Breast epithelium (tissue), 4 donors: ENCODE measurements at regions not wholly inside any gene's neighbourhood (a gene's known extent, or its start where the extent isn't known, plus 50 kb on each side); places are given as distances from the start of the nearest gene placed in this dataset.

Source experiments
- DNase-seq, 2 donors: peaks; one replicate each; pipeline ENCODE4 v3.0.0-alpha.2; 2019; ENCODE audit warnings: low spot score in 2 of 2
- H3K27ac ChIP-seq, 2 donors: fragments of 200-600 bp; sonication (generic) in 1 of 2; one replicate each; pipeline ENCODE4 v1.5.1; 2016 to 2019; ENCODE audit warnings: mild to moderate bottlenecking in 1 of 2
- H3K27me3 ChIP-seq, 2 donors: fragments of 200-600 bp; sonication (generic) in 1 of 2; one replicate each; pipeline versions ENCODE4 v1.5.1 to v1.6.0; 2017 to 2019; ENCODE audit warnings: control low read depth in 1 of 2, mild to moderate bottlenecking in 1 of 2
- H3K36me3 ChIP-seq: fragments of 200-600 bp; one replicate; pipeline ENCODE4 v1.5.1; 2019
- H3K4me1 ChIP-seq, 2 donors: fragments of 200-600 bp; sonication (generic); one replicate each; pipeline ENCODE4 v1.5.1; 2016 to 2019; ENCODE audit warnings: control low read depth in 1 of 2
- H3K4me3 ChIP-seq, 3 donors: fragments of 200-600 bp; sonication (generic); 1 replicate in 2 of 3; 2 replicates in 1 of 3; pipeline ENCODE4 v1.5.1; 2016 to 2019; ENCODE audit warnings: mild to moderate bottlenecking in 3 of 3, moderate library complexity in 2 of 3
- H3K9me3 ChIP-seq, 2 donors: fragments of 200-600 bp; sonication (generic) in 1 of 2; one replicate each; pipeline ENCODE4 v1.5.1; 2016 to 2019; ENCODE audit warnings: control low read depth in 1 of 2
- CTCF ChIP-seq, 3 donors: fragments of 450-650 bp; IDR thresholded peaks; one replicate each; pipeline ENCODE4 v1.5.1; 2016 to 2017; ENCODE audit warnings: antibody characterized with exemption in 3 of 3, mild to moderate bottlenecking in 3 of 3, moderate library complexity in 3 of 3
- POLR2A ChIP-seq: fragments of 450-650 bp; IDR thresholded peaks from one replicate; pipeline ENCODE4 v1.6.1; 2016; ENCODE audit warnings: antibody characterized with exemption, mild to moderate bottlenecking, moderate library complexity
- POLR2AphosphoS5 ChIP-seq, 3 donors: sonication (generic); formaldehyde crosslinking; IDR thresholded peaks; one replicate each; pipeline ENCODE4 v1.6.1; 2017; ENCODE audit warnings: antibody characterized with exemption in 3 of 3
- intact Hi-C: fragments of 100-400 bp; cut with DNase I; formaldehyde crosslinking; loops from one replicate; pipeline ENCODE4 v1.15.1; 2023; ENCODE audit warnings: low total_unique reads

GRCh38 chr2:12173271-12173942 lies 427.0 kb downstream of the LPIN1 start:
- H3K27ac ChIP-seq = no peak overlapping the region
- intact Hi-C loops = no loop called here
- no peaks in the 10 kb centered on the region for H3K27me3 ChIP-seq
- H3K36me3 ChIP-seq = no peaks in the 10 kb centered on the region
- H3K4me1 ChIP-seq = peaks cover 9 to 13% of the 10 kb centered on the region in 2 donors
- no peak for TF ChIP-seq POLR2AphosphoS5 (IDR thresholded peaks at IDR 0.05)
- TF ChIP-seq CTCF (IDR thresholded peaks at IDR 0.05) = no peak
- TF ChIP-seq POLR2A = no peak
- H3K4me3 ChIP-seq = no peak overlapping the region
- DNase-seq = no peak
- H3K9me3 ChIP-seq = no peaks in the 10 kb centered on the region

GRCh38 chr2:12173943-12174340 lies 427.5 kb downstream of the LPIN1 start:
- H3K4me1 ChIP-seq = peaks cover 5 to 9% of the 10 kb centered on the region in 2 donors
- H3K27me3 ChIP-seq = no peaks in the 10 kb centered on the region
- no peaks in the 10 kb centered on the region for H3K36me3 ChIP-seq
- DNase-seq = no peak
- H3K9me3 ChIP-seq = no peaks in the 10 kb centered on the region
- no peak overlapping the region for H3K27ac ChIP-seq
- TF ChIP-seq CTCF (IDR thresholded peaks at IDR 0.05) = no peak
- no peak for TF ChIP-seq POLR2AphosphoS5 (IDR thresholded peaks at IDR 0.05)
- no peak for TF ChIP-seq POLR2A
- no peak overlapping the region for H3K4me3 ChIP-seq
- intact Hi-C loops = loop anchor here (1.0 kb wide), 1 partner anchor 19 kb away; no protein-coding TSS in a partner anchor

DNA sequence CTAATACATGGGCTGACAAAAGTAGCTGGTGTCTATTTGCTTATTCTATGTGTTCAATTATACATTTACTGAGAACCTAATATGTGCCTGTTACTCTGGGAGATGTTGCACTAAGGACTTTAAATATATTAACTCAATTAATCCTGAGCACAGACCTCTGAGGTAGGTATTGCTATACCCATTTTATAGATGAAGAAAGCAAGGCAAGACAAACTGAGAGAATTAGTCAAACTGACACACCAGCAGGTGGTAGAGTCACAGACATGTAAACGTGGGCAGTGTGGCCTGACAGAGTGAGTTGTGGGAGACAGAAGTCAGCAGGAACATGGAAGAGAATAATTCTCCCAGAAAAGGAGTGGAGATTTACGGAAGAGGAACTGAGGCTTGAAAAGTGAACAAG lies 428.9 kb downstream of the LPIN1 start:
- H3K36me3 ChIP-seq = no peaks in the 10 kb centered on the region
- intact Hi-C loops = no loop called here
- TF ChIP-seq POLR2A = no peak
- TF ChIP-seq CTCF (IDR thresholded peaks at IDR 0.05) = no peak
- TF ChIP-seq POLR2AphosphoS5 (IDR thresholded peaks at IDR 0.05) = no peak

DNA sequence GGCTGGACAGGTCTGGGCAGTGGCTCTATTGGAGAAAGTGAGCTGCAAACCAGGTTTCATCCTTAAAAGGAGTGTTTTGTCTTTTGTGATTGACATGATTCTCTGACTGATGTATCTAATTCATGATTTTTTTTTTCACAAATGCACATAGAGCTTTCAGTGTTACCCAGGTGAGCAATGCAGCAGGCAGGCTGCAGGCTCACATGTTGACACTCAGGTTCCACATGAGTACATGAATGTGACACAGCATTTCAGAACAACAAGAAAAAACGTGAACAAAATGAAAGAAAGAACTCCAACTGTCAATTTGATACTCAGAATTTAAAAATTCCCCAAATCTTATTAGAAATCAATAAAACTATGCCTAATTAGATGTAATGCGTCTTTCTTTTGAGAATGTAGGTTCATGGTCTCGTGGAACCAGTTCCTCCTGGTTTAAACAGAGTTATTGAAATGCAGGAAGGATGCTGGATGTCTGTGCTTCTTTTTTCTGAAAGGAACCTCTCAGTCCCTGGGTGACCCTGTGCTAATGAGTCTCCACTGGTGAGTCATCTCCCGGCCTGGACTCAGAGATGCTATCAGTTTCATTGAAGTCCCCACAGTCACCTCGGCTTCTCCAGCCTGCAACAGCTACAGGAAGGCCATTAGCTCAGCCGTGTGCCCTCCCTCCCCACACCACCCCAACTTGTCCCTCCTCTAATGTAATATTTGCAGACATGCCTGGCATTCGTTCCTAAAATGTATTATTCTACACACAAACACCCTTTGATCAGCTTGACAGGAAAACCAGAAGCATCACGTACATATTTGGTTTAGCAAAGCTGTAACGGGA lies 430.4 kb downstream of the LPIN1 start:
- H3K4me3 ChIP-seq = no peak overlapping the region
- intact Hi-C loops = no loop called here
- H3K36me3 ChIP-seq = no peaks in the 10 kb centered on the region
- no peaks in the 10 kb centered on the region for H3K9me3 ChIP-seq
- no peak for TF ChIP-seq POLR2A
- TF ChIP-seq CTCF (IDR thresholded peaks at IDR 0.05) = no peak
- no peak for TF ChIP-seq POLR2AphosphoS5 (IDR thresholded peaks at IDR 0.05)
- peak overlapping the region in 1 of 2 donors; percentile 12 for H3K27ac ChIP-seq
- H3K27me3 ChIP-seq = no peaks in the 10 kb centered on the region
- peaks cover 0 to 5% of the 10 kb centered on the region in 2 donors for H3K4me1 ChIP-seq
- DNase-seq = peak in 1 of 2 donors; percentile 40

More for the DNA sequence above, 428.9 kb downstream of the LPIN1 start:
- H3K4me1 ChIP-seq = peaks cover 0 to 5% of the 10 kb centered on the region in 2 donors
- no peak overlapping the region for H3K27ac ChIP-seq
- H3K4me3 ChIP-seq = no peak overlapping the region
- no peaks in the 10 kb centered on the region for H3K27me3 ChIP-seq
- no peak for DNase-seq
- no peaks in the 10 kb centered on the region for H3K9me3 ChIP-seq
